ENCODE measurements at regions not wholly inside any gene's neighbourhood (a gene's known extent, or its start where the extent isn't known, plus 50 kb on each side); places are given as distances from the start of the nearest gene placed in this dataset.

GRCh38 chr2:18924886-18925285 lies 335.5 kb upstream of the NT5C1B start:
- H3K79me2 ChIP-seq (ENCODE audit: low read length) = no peaks in the 10 kb centered on the region
- no peaks in the 10 kb centered on the region for H3K4me1 ChIP-seq (ENCODE audit: low read length)
- no peaks in the 10 kb centered on the region for H4K20me1 ChIP-seq (ENCODE audit: insufficient read depth, low read depth, low read length)
- no peak overlapping the region for H3K9ac ChIP-seq (ENCODE audit: low read length)
- no peaks in the 10 kb centered on the region for H3K36me3 ChIP-seq (ENCODE audit: insufficient read depth, low read length)
- H3K9me2 ChIP-seq (replicated peaks; ENCODE audit: insufficient read depth, low read length) = no peaks in the 10 kb centered on the region
- no peaks in the 10 kb centered on the region for H3K9me3 ChIP-seq (ENCODE audit: low read length)
- H3K27me3 ChIP-seq (ENCODE audit: low read length) = no peaks in the 10 kb centered on the region
- no peak overlapping the region for H3K4me2 ChIP-seq (ENCODE audit: low read depth, low read length, poor library complexity, severe bottlenecking)
- no peak for DNase-seq
- no peak overlapping the region for H2AFZ ChIP-seq (ENCODE audit: low read length)
- H3K27ac ChIP-seq (ENCODE audit: low read length) = no peak overlapping the region
- H3K4me3 ChIP-seq (ENCODE audit: low read length) = no peak overlapping the region

GRCh38 chr2:18924386-18924785 lies 335.0 kb upstream of the NT5C1B start:
- H3K9me3 ChIP-seq (ENCODE audit: low read length) = no peaks in the 10 kb centered on the region
- H3K4me1 ChIP-seq (ENCODE audit: low read length) = no peaks in the 10 kb centered on the region
- no peak overlapping the region for H3K27ac ChIP-seq (ENCODE audit: low read length)
- no peaks in the 10 kb centered on the region for H4K20me1 ChIP-seq (ENCODE audit: insufficient read depth, low read depth, low read length)
- DNase-seq = no peak
- no peak overlapping the region for H3K4me2 ChIP-seq (ENCODE audit: low read depth, low read length, poor library complexity, severe bottlenecking)
- no peaks in the 10 kb centered on the region for H3K79me2 ChIP-seq (ENCODE audit: low read length)
- no peak overlapping the region for H3K9ac ChIP-seq (ENCODE audit: low read length)
- no peaks in the 10 kb centered on the region for H3K36me3 ChIP-seq (ENCODE audit: insufficient read depth, low read length)
- no peak overlapping the region for H2AFZ ChIP-seq (ENCODE audit: low read length)
- no peaks in the 10 kb centered on the region for H3K27me3 ChIP-seq (ENCODE audit: low read length)
- H3K4me3 ChIP-seq (ENCODE audit: low read length) = no peak overlapping the region
- H3K9me2 ChIP-seq (replicated peaks; ENCODE audit: insufficient read depth, low read length) = no peaks in the 10 kb centered on the region

GRCh38 chr2:18922276-18922675 lies 332.9 kb upstream of the NT5C1B start:
- Histone ChIP-seq H3K79me2 (ENCODE audit: low read length) (no peaks in the 10 kb centered on the region), H4K20me1 (ENCODE audit: insufficient read depth, low read depth, low read length) (no peaks in the 10 kb centered on the region), H3K27me3 (ENCODE audit: low read length) (no peaks in the 10 kb centered on the region), H3K27ac (ENCODE audit: low read length) (no peak overlapping the region), H3K36me3 (ENCODE audit: insufficient read depth, low read length) (no peaks in the 10 kb centered on the region), H2AFZ (ENCODE audit: low read length) (no peak overlapping the region), H3K9me3 (ENCODE audit: low read length) (no peaks in the 10 kb centered on the region), H3K9ac (ENCODE audit: low read length) (no peak overlapping the region), H3K4me1 (ENCODE audit: low read length) (no peaks in the 10 kb centered on the region), H3K9me2 (replicated peaks; ENCODE audit: insufficient read depth, low read length) (no peaks in the 10 kb centered on the region), H3K4me2 (ENCODE audit: low read depth, low read length, poor library complexity, severe bottlenecking) (no peak overlapping the region), H3K4me3 (ENCODE audit: low read length) (no peak overlapping the region)
- no peak for DNase-seq

GRCh38 chr2:18918280-18918679 lies 328.9 kb upstream of the NT5C1B start:
- Histone ChIP-seq H3K27ac (ENCODE audit: low read length) (no peak overlapping the region), H3K4me3 (ENCODE audit: low read length) (no peak overlapping the region), H4K20me1 (ENCODE audit: insufficient read depth, low read depth, low read length) (no peaks in the 10 kb centered on the region), H3K4me2 (ENCODE audit: low read depth, low read length, poor library complexity, severe bottlenecking) (no peak overlapping the region), H3K36me3 (ENCODE audit: insufficient read depth, low read length) (no peaks in the 10 kb centered on the region), H3K27me3 (ENCODE audit: low read length) (no peaks in the 10 kb centered on the region), H3K4me1 (ENCODE audit: low read length) (no peaks in the 10 kb centered on the region), H3K79me2 (ENCODE audit: low read length) (no peaks in the 10 kb centered on the region), H3K9me3 (ENCODE audit: low read length) (no peaks in the 10 kb centered on the region), H2AFZ (ENCODE audit: low read length) (no peak overlapping the region), H3K9ac (ENCODE audit: low read length) (no peak overlapping the region), H3K9me2 (replicated peaks; ENCODE audit: insufficient read depth, low read length) (no peaks in the 10 kb centered on the region)
- DNase-seq = no peak

- Histone ChIP-seq H3K36me3 (ENCODE audit: insufficient read depth, low read length) (no peaks in the 10 kb centered on the region), H3K27me3 (ENCODE audit: low read length) (no peaks in the 10 kb centered on the region), H3K9me2 (replicated peaks; ENCODE audit: insufficient read depth, low read length) (no peaks in the 10 kb centered on the region), H3K79me2 (ENCODE audit: low read length) (no peaks in the 10 kb centered on the region), H2AFZ (ENCODE audit: low read length) (no peak overlapping the region), H3K4me2 (ENCODE audit: low read depth, low read length, poor library complexity, severe bottlenecking) (no peak overlapping the region), H4K20me1 (ENCODE audit: insufficient read depth, low read depth, low read length) (no peaks in the 10 kb centered on the region), H3K9me3 (ENCODE audit: low read length) (no peaks in the 10 kb centered on the region), H3K27ac (ENCODE audit: low read length) (no peak overlapping the region), H3K4me1 (ENCODE audit: low read length) (no peaks in the 10 kb centered on the region), H3K4me3 (ENCODE audit: low read length) (no peak overlapping the region), H3K9ac (ENCODE audit: low read length) (no peak overlapping the region)
- DNase-seq = no peak
These were observed 325.9 kb upstream of the NT5C1B start for GRCh38 chr2:18915227-18915626.

GRCh38 chr2:18913512-18913911 lies 324.1 kb upstream of the NT5C1B start:
- no peaks in the 10 kb centered on the region for H3K9me3 ChIP-seq (ENCODE audit: low read length)
- no peak overlapping the region for H3K9ac ChIP-seq (ENCODE audit: low read length)
- H3K27ac ChIP-seq (ENCODE audit: low read length) = no peak overlapping the region
- H2AFZ ChIP-seq (ENCODE audit: low read length) = no peak overlapping the region
- no peak overlapping the region for H3K4me3 ChIP-seq (ENCODE audit: low read length)
- H3K9me2 ChIP-seq (replicated peaks; ENCODE audit: insufficient read depth, low read length) = no peaks in the 10 kb centered on the region
- H4K20me1 ChIP-seq (ENCODE audit: insufficient read depth, low read depth, low read length) = no peaks in the 10 kb centered on the region
- no peak overlapping the region for H3K4me2 ChIP-seq (ENCODE audit: low read depth, low read length, poor library complexity, severe bottlenecking)
- H3K4me1 ChIP-seq (ENCODE audit: low read length) = no peaks in the 10 kb centered on the region
- H3K79me2 ChIP-seq (ENCODE audit: low read length) = no peaks in the 10 kb centered on the region
- H3K36me3 ChIP-seq (ENCODE audit: insufficient read depth, low read length) = no peaks in the 10 kb centered on the region
- DNase-seq = no peak
- H3K27me3 ChIP-seq (ENCODE audit: low read length) = no peaks in the 10 kb centered on the region

- H3K27me3 ChIP-seq (ENCODE audit: low read length) = no peaks in the 10 kb centered on the region
- no peak overlapping the region for H3K9ac ChIP-seq (ENCODE audit: low read length)
- H3K36me3 ChIP-seq (ENCODE audit: insufficient read depth, low read length) = no peaks in the 10 kb centered on the region
- DNase-seq = no peak
- no peaks in the 10 kb centered on the region for H3K4me1 ChIP-seq (ENCODE audit: low read length)
- no peak overlapping the region for H2AFZ ChIP-seq (ENCODE audit: low read length)
- no peaks in the 10 kb centered on the region for H3K79me2 ChIP-seq (ENCODE audit: low read length)
- no peaks in the 10 kb centered on the region for H3K9me2 ChIP-seq (replicated peaks; ENCODE audit: insufficient read depth, low read length)
- H4K20me1 ChIP-seq (ENCODE audit: insufficient read depth, low read depth, low read length) = no peaks in the 10 kb centered on the region
- H3K9me3 ChIP-seq (ENCODE audit: low read length) = no peaks in the 10 kb centered on the region
- no peak overlapping the region for H3K4me3 ChIP-seq (ENCODE audit: low read length)
- H3K4me2 ChIP-seq (ENCODE audit: low read depth, low read length, poor library complexity, severe bottlenecking) = no peak overlapping the region
- H3K27ac ChIP-seq (ENCODE audit: low read length) = no peak overlapping the region
These were observed 323.0 kb upstream of the NT5C1B start for GRCh38 chr2:18912225-18912888.

GRCh38 chr2:18911416-18911815 lies 322.0 kb upstream of the NT5C1B start:
- no peaks in the 10 kb centered on the region for H3K9me3 ChIP-seq (ENCODE audit: low read length)
- no peak overlapping the region for H3K4me3 ChIP-seq (ENCODE audit: low read length)
- H3K9me2 ChIP-seq (replicated peaks; ENCODE audit: insufficient read depth, low read length) = no peaks in the 10 kb centered on the region
- H4K20me1 ChIP-seq (ENCODE audit: insufficient read depth, low read depth, low read length) = no peaks in the 10 kb centered on the region
- DNase-seq = no peak
- no peak overlapping the region for H3K4me2 ChIP-seq (ENCODE audit: low read depth, low read length, poor library complexity, severe bottlenecking)
- no peaks in the 10 kb centered on the region for H3K4me1 ChIP-seq (ENCODE audit: low read length)
- H3K27ac ChIP-seq (ENCODE audit: low read length) = no peak overlapping the region
- no peak overlapping the region for H3K9ac ChIP-seq (ENCODE audit: low read length)
- no peak overlapping the region for H2AFZ ChIP-seq (ENCODE audit: low read length)
- no peaks in the 10 kb centered on the region for H3K36me3 ChIP-seq (ENCODE audit: insufficient read depth, low read length)
- H3K27me3 ChIP-seq (ENCODE audit: low read length) = no peaks in the 10 kb centered on the region
- no peaks in the 10 kb centered on the region for H3K79me2 ChIP-seq (ENCODE audit: low read length)

- Histone ChIP-seq H3K4me3 (ENCODE audit: low read length) (no peak overlapping the region), H3K9me2 (replicated peaks; ENCODE audit: insufficient read depth, low read length) (no peaks in the 10 kb centered on the region), H3K4me1 (ENCODE audit: low read length) (no peaks in the 10 kb centered on the region)
These were observed 321.5 kb upstream of the NT5C1B start for GRCh38 chr2:18910843-18911242.

More at GRCh38 chr2:18910843-18911242, 321.5 kb upstream of the NT5C1B start:
- H3K9ac ChIP-seq (ENCODE audit: low read length) = no peak overlapping the region
- no peak overlapping the region for H3K4me2 ChIP-seq (ENCODE audit: low read depth, low read length, poor library complexity, severe bottlenecking)
- no peak for DNase-seq
- H3K36me3 ChIP-seq (ENCODE audit: insufficient read depth, low read length) = no peaks in the 10 kb centered on the region
- no peaks in the 10 kb centered on the region for H3K9me3 ChIP-seq (ENCODE audit: low read length)
- H3K27ac ChIP-seq (ENCODE audit: low read length) = no peak overlapping the region
- no peaks in the 10 kb centered on the region for H4K20me1 ChIP-seq (ENCODE audit: insufficient read depth, low read depth, low read length)
- no peak overlapping the region for H2AFZ ChIP-seq (ENCODE audit: low read length)
- no peaks in the 10 kb centered on the region for H3K79me2 ChIP-seq (ENCODE audit: low read length)
- no peaks in the 10 kb centered on the region for H3K27me3 ChIP-seq (ENCODE audit: low read length)

All from Karpas-422 (cell line).